ENCODE measurements at regions not wholly inside any gene's neighbourhood (a gene's known extent, or its start where the extent isn't known, plus 50 kb on each side); places are given as distances from the start of the nearest gene placed in this dataset.

DNA sequence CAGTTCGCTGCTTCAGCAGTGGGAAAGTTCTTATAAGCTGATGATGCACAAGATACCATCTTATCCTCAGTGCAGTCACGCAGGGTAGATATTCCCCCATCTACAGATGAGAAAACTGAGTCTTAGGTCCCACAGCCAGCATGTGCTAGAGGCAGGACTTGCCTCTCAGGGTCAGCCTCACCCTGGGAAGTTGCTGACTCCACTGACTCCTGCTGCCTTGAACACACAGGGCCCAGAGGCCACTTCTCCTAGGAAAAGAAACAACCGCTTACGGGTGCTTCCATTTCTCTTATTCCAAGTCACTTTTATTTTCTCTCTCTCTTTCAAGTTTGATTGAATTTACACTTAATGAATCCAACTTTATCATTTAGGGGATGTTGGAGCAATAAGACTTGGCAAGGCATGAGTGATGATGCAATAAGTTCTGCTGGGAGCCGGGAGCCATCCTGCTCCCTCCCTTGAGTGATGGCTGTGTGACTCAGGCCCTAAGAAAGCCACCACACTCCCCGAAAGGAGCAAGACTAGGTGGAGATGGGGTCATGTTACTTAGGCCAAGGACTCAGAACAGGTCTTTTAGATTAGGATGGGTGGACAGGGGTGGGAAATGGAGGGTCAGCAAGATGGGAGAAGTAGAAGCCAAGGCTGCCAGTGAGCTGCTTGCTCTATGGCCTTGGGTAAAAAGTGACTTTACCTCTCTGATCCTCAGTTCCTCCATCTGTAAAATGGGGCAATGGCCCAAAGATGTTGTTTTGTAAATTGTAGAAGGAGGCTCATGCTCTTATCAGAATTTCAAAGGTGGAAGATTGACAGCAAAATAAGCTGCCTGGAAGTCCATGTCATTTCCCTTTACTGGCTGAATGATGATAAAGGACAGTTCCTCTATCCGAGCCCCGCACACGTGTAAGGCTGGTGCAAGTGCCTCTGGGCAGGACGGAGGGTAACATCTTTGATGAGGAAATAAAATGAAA is 67.4 kb upstream of the ZNF618 start:
- no peak for TF ChIP-seq EP300 (IDR thresholded peaks at IDR 0.05; ENCODE audit: borderline replicate concordance in 1 of 2, low read depth in 1 of 2, low read length in 1 of 2)
- TF ChIP-seq, protein P1, sequence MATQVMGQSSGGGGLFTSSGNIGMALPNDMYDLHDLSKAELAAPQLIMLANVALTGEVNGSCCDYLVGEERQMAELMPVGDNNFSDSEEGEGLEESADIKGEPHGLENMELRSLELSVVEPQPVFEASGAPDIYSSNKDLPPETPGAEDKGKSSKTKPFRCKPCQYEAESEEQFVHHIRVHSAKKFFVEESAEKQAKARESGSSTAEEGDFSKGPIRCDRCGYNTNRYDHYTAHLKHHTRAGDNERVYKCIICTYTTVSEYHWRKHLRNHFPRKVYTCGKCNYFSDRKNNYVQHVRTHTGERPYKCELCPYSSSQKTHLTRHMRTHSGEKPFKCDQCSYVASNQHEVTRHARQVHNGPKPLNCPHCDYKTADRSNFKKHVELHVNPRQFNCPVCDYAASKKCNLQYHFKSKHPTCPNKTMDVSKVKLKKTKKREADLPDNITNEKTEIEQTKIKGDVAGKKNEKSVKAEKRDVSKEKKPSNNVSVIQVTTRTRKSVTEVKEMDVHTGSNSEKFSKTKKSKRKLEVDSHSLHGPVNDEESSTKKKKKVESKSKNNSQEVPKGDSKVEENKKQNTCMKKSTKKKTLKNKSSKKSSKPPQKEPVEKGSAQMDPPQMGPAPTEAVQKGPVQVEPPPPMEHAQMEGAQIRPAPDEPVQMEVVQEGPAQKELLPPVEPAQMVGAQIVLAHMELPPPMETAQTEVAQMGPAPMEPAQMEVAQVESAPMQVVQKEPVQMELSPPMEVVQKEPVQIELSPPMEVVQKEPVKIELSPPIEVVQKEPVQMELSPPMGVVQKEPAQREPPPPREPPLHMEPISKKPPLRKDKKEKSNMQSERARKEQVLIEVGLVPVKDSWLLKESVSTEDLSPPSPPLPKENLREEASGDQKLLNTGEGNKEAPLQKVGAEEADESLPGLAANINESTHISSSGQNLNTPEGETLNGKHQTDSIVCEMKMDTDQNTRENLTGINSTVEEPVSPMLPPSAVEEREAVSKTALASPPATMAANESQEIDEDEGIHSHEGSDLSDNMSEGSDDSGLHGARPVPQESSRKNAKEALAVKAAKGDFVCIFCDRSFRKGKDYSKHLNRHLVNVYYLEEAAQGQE (IDR thresholded peaks at IDR 0.05; ENCODE audit: low read depth, low read length), result no peak
- no peak for TF ChIP-seq SIN3A (IDR thresholded peaks at IDR 0.05; ENCODE audit: borderline replicate concordance, low read depth, low read length)
- no peak for TF ChIP-seq GABPA (IDR thresholded peaks at IDR 0.05; ENCODE audit: low read depth)
- TF ChIP-seq, protein P2, sequence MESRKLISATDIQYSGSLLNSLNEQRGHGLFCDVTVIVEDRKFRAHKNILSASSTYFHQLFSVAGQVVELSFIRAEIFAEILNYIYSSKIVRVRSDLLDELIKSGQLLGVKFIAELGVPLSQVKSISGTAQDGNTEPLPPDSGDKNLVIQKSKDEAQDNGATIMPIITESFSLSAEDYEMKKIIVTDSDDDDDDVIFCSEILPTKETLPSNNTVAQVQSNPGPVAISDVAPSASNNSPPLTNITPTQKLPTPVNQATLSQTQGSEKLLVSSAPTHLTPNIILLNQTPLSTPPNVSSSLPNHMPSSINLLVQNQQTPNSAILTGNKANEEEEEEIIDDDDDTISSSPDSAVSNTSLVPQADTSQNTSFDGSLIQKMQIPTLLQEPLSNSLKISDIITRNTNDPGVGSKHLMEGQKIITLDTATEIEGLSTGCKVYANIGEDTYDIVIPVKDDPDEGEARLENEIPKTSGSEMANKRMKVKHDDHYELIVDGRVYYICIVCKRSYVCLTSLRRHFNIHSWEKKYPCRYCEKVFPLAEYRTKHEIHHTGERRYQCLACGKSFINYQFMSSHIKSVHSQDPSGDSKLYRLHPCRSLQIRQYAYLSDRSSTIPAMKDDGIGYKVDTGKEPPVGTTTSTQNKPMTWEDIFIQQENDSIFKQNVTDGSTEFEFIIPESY (IDR thresholded peaks at IDR 0.05; ENCODE audit: borderline replicate concordance, low read depth), result no peak
- TF ChIP-seq, protein P3, sequence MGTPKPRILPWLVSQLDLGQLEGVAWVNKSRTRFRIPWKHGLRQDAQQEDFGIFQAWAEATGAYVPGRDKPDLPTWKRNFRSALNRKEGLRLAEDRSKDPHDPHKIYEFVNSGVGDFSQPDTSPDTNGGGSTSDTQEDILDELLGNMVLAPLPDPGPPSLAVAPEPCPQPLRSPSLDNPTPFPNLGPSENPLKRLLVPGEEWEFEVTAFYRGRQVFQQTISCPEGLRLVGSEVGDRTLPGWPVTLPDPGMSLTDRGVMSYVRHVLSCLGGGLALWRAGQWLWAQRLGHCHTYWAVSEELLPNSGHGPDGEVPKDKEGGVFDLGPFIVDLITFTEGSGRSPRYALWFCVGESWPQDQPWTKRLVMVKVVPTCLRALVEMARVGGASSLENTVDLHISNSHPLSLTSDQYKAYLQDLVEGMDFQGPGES (IDR thresholded peaks at IDR 0.05; ENCODE audit: low read depth, low read length), result no peak
- no peak for TF ChIP-seq POLR2AphosphoS5 (IDR thresholded peaks at IDR 0.05; ENCODE audit: low read depth, low read length)
- TF ChIP-seq, protein P4, sequence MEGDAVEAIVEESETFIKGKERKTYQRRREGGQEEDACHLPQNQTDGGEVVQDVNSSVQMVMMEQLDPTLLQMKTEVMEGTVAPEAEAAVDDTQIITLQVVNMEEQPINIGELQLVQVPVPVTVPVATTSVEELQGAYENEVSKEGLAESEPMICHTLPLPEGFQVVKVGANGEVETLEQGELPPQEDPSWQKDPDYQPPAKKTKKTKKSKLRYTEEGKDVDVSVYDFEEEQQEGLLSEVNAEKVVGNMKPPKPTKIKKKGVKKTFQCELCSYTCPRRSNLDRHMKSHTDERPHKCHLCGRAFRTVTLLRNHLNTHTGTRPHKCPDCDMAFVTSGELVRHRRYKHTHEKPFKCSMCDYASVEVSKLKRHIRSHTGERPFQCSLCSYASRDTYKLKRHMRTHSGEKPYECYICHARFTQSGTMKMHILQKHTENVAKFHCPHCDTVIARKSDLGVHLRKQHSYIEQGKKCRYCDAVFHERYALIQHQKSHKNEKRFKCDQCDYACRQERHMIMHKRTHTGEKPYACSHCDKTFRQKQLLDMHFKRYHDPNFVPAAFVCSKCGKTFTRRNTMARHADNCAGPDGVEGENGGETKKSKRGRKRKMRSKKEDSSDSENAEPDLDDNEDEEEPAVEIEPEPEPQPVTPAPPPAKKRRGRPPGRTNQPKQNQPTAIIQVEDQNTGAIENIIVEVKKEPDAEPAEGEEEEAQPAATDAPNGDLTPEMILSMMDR (IDR thresholded peaks at IDR 0.05), result no peak
- no peak for TF ChIP-seq MXI1 (IDR thresholded peaks at IDR 0.05; ENCODE audit: low read depth, low read length)
- TF ChIP-seq YY1 (IDR thresholded peaks at IDR 0.05; ENCODE audit: low read depth), result no peak
- TF ChIP-seq, protein P5, sequence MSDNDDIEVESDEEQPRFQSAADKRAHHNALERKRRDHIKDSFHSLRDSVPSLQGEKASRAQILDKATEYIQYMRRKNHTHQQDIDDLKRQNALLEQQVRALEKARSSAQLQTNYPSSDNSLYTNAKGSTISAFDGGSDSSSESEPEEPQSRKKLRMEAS (IDR thresholded peaks at IDR 0.05; ENCODE audit: low read depth), result no peak
- TF ChIP-seq SMC3 (IDR thresholded peaks at IDR 0.05; ENCODE audit: low read depth, low read length), result no peak
- TF ChIP-seq RFX5 (IDR thresholded peaks at IDR 0.05; ENCODE audit: low read length), result no peak
- TF ChIP-seq JUND (IDR thresholded peaks at IDR 0.05), result no peak
